ENCODE measurements at regions not wholly inside any gene's neighbourhood (a gene's known extent, or its start where the extent isn't known, plus 50 kb on each side); places are given as distances from the start of the nearest gene placed in this dataset.

- no peaks in the 10 kb centered on the region for H3K4me1 ChIP-seq (ENCODE audit: control insufficient read depth in 2 of 2, insufficient read depth in 2 of 2, low read length in 2 of 2)
- H3K36me3 ChIP-seq (ENCODE audit: control insufficient read depth in 2 of 2, insufficient read depth in 2 of 2, low read length in 1 of 2): no peaks in the 10 kb centered on the region
- no peak overlapping the region for H3K27ac ChIP-seq (ENCODE audit: low read depth in 1 of 2, low read length in 1 of 2)
- H3K9me3 ChIP-seq (ENCODE audit: control insufficient read depth in 2 of 2, insufficient read depth in 1 of 2, low read length in 1 of 2): no peaks in the 10 kb centered on the region
- no peaks in the 10 kb centered on the region for H3K27me3 ChIP-seq (ENCODE audit: control insufficient read depth in 2 of 2, insufficient read depth in 1 of 2, low read length in 1 of 2)
- H3K4me3 ChIP-seq (ENCODE audit: low read length in 2 of 2): no peak overlapping the region
- 97% methylated on average over 1 of the region's 1 CpG for WGBS
- DNase-seq (ENCODE audit: low read depth in 6 of 9, low spot score in 9 of 9): no peak
Measured at GRCh38 chr6:12393100-12393499, 102.9 kb downstream of the EDN1 start.

GRCh38 chr6:12394170-12394569 lies 104.0 kb downstream of the EDN1 start:
- 93% methylated on average over 3 of the region's 3 CpGs for WGBS
- no peak for DNase-seq (ENCODE audit: low read depth in 6 of 9, low spot score in 9 of 9)

DNA sequence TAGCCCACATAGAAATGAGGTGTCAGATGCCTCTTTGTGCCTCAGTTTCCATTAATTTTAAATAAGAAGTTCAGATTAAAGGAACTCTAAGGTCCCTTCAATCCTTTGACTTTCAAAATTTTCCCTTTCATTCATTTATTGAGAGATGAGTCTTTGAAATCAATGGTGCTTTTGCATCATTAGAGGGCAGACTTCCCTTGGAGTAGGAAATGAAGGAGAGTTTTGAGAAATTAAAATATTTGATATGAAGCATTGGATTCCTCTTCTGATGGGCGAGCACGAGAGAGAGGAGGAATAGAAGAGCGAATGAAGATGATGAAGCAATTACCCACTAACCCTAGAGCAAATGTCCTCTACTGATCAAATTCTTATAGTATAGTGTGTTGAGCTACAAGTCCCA lies 105.7 kb downstream of the EDN1 start:
- no peaks in the 10 kb centered on the region for H3K27me3 ChIP-seq (ENCODE audit: control insufficient read depth in 2 of 2, insufficient read depth in 1 of 2, low read length in 1 of 2)
- H3K4me3 ChIP-seq (ENCODE audit: low read length in 2 of 2): no peak overlapping the region
- H3K27ac ChIP-seq (ENCODE audit: low read depth in 1 of 2, low read length in 1 of 2): no peak overlapping the region
- no peaks in the 10 kb centered on the region for H3K36me3 ChIP-seq (ENCODE audit: control insufficient read depth in 2 of 2, insufficient read depth in 2 of 2, low read length in 1 of 2)
- DNase-seq (ENCODE audit: low read depth in 6 of 9, low spot score in 9 of 9): no peak
- 96% methylated on average over 3 of the region's 3 CpGs for WGBS
- no peaks in the 10 kb centered on the region for H3K4me1 ChIP-seq (ENCODE audit: control insufficient read depth in 2 of 2, insufficient read depth in 2 of 2, low read length in 2 of 2)
- no peaks in the 10 kb centered on the region for H3K9me3 ChIP-seq (ENCODE audit: control insufficient read depth in 2 of 2, insufficient read depth in 1 of 2, low read length in 1 of 2)

More at GRCh38 chr6:12394170-12394569, 104.0 kb downstream of the EDN1 start:
- Histone ChIP-seq H3K27ac (ENCODE audit: low read depth in 1 of 2, low read length in 1 of 2) (no peak overlapping the region), H3K4me3 (ENCODE audit: low read length in 2 of 2) (no peak overlapping the region), H3K9me3 (ENCODE audit: control insufficient read depth in 2 of 2, insufficient read depth in 1 of 2, low read length in 1 of 2) (no peaks in the 10 kb centered on the region), H3K27me3 (ENCODE audit: control insufficient read depth in 2 of 2, insufficient read depth in 1 of 2, low read length in 1 of 2) (no peaks in the 10 kb centered on the region), H3K4me1 (ENCODE audit: control insufficient read depth in 2 of 2, insufficient read depth in 2 of 2, low read length in 2 of 2) (no peaks in the 10 kb centered on the region), H3K36me3 (ENCODE audit: control insufficient read depth in 2 of 2, insufficient read depth in 2 of 2, low read length in 1 of 2) (no peaks in the 10 kb centered on the region)

DNA sequence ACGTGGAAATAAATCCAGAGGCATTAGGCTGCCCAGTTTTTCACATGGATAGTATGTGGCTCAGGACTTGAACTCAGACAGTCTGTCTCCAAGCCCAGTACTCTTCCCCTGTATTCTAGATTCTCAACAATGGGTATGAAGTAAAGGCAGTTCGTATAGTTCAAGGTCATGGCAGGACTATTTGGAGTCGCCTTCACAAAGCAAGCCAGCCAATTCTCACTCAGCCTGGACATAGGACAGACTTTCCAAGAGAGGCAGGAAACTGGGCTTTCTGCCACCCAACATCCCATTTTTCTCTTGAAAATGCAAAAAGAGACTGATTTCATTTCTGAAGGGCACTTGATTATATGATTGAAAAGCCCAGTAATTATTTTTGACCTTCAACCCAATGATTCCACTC lies 111.0 kb downstream of the EDN1 start:
- WGBS: 93% methylated on average over 3 of the region's 3 CpGs
- Histone ChIP-seq H3K4me1 (ENCODE audit: control insufficient read depth in 2 of 2, insufficient read depth in 2 of 2, low read length in 2 of 2) (no peaks in the 10 kb centered on the region), H3K27ac (ENCODE audit: low read depth in 1 of 2, low read length in 1 of 2) (no peak overlapping the region), H3K27me3 (ENCODE audit: control insufficient read depth in 2 of 2, insufficient read depth in 1 of 2, low read length in 1 of 2) (no peaks in the 10 kb centered on the region), H3K4me3 (ENCODE audit: low read length in 2 of 2) (no peak overlapping the region), H3K36me3 (ENCODE audit: control insufficient read depth in 2 of 2, insufficient read depth in 2 of 2, low read length in 1 of 2) (no peaks in the 10 kb centered on the region), H3K9me3 (ENCODE audit: control insufficient read depth in 2 of 2, insufficient read depth in 1 of 2, low read length in 1 of 2) (no peaks in the 10 kb centered on the region)
- DNase-seq (ENCODE audit: low read depth in 6 of 9, low spot score in 9 of 9): no peak

- Histone ChIP-seq H3K36me3 (ENCODE audit: control insufficient read depth in 2 of 2, insufficient read depth in 2 of 2, low read length in 1 of 2) (no peaks in the 10 kb centered on the region), H3K9me3 (ENCODE audit: control insufficient read depth in 2 of 2, insufficient read depth in 1 of 2, low read length in 1 of 2) (no peaks in the 10 kb centered on the region), H3K4me1 (ENCODE audit: control insufficient read depth in 2 of 2, insufficient read depth in 2 of 2, low read length in 2 of 2) (no peaks in the 10 kb centered on the region), H3K4me3 (ENCODE audit: low read length in 2 of 2) (no peak overlapping the region), H3K27ac (ENCODE audit: low read depth in 1 of 2, low read length in 1 of 2) (no peak overlapping the region), H3K27me3 (ENCODE audit: control insufficient read depth in 2 of 2, insufficient read depth in 1 of 2, low read length in 1 of 2) (no peaks in the 10 kb centered on the region)
- 94% methylated on average over 2 of the region's 2 CpGs for WGBS
- no peak for DNase-seq (ENCODE audit: low read depth in 6 of 9, low spot score in 9 of 9)
Measured at GRCh38 chr6:12403201-12403826, 113.2 kb downstream of the EDN1 start.

GRCh38 chr6:12403947-12404647 lies 113.9 kb downstream of the EDN1 start:
- H3K36me3 ChIP-seq (ENCODE audit: control insufficient read depth in 2 of 2, insufficient read depth in 2 of 2, low read length in 1 of 2): no peaks in the 10 kb centered on the region
- 96% methylated on average over 6 of the region's 6 CpGs for WGBS
- H3K27ac ChIP-seq (ENCODE audit: low read depth in 1 of 2, low read length in 1 of 2): no peak overlapping the region
- H3K9me3 ChIP-seq (ENCODE audit: control insufficient read depth in 2 of 2, insufficient read depth in 1 of 2, low read length in 1 of 2): no peaks in the 10 kb centered on the region
- no peaks in the 10 kb centered on the region for H3K4me1 ChIP-seq (ENCODE audit: control insufficient read depth in 2 of 2, insufficient read depth in 2 of 2, low read length in 2 of 2)
- H3K27me3 ChIP-seq (ENCODE audit: control insufficient read depth in 2 of 2, insufficient read depth in 1 of 2, low read length in 1 of 2): peaks cover 0 to 2% of the 10 kb centered on the region in 2 donors
- DNase-seq (ENCODE audit: low read depth in 6 of 9, low spot score in 9 of 9): no peak
- no peak overlapping the region for H3K4me3 ChIP-seq (ENCODE audit: low read length in 2 of 2)

DNA sequence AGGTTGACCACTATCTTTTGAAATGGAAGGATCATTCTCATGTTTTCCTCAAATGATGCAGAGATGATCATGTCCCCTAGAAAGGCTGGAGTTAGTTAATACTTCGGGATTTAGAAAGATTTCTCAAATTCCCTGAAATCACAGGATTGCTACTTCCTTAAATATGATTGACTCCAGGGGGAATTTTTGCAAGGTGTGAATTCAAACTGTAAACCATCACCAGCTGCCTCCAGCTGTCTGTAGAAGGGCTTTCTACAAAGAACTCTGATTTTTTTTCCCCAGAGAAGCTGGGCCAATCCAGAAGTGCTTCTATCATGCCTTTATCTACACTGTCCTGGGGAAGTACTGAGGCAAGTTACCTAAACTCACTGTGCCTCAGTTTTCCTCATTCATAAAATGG lies 114.5 kb downstream of the EDN1 start:
- no peaks in the 10 kb centered on the region for H3K9me3 ChIP-seq (ENCODE audit: control insufficient read depth in 2 of 2, insufficient read depth in 1 of 2, low read length in 1 of 2)
- WGBS: 100% methylated on average over 1 of the region's 1 CpG
- H3K4me3 ChIP-seq (ENCODE audit: low read length in 2 of 2): no peak overlapping the region
- H3K27me3 ChIP-seq (ENCODE audit: control insufficient read depth in 2 of 2, insufficient read depth in 1 of 2, low read length in 1 of 2): peaks cover 0 to 2% of the 10 kb centered on the region in 2 donors
- no peaks in the 10 kb centered on the region for H3K4me1 ChIP-seq (ENCODE audit: control insufficient read depth in 2 of 2, insufficient read depth in 2 of 2, low read length in 2 of 2)
- no peak overlapping the region for H3K27ac ChIP-seq (ENCODE audit: low read depth in 1 of 2, low read length in 1 of 2)
- DNase-seq (ENCODE audit: low read depth in 6 of 9, low spot score in 9 of 9): no peak
- no peaks in the 10 kb centered on the region for H3K36me3 ChIP-seq (ENCODE audit: control insufficient read depth in 2 of 2, insufficient read depth in 2 of 2, low read length in 1 of 2)

- H3K9me3 ChIP-seq (ENCODE audit: control insufficient read depth in 2 of 2, insufficient read depth in 1 of 2, low read length in 1 of 2): no peaks in the 10 kb centered on the region
- H3K4me3 ChIP-seq (ENCODE audit: low read length in 2 of 2): no peak overlapping the region
- no peaks in the 10 kb centered on the region for H3K4me1 ChIP-seq (ENCODE audit: control insufficient read depth in 2 of 2, insufficient read depth in 2 of 2, low read length in 2 of 2)
- WGBS: 89% methylated on average over 9 of the region's 9 CpGs
- DNase-seq (ENCODE audit: low read depth in 6 of 9, low spot score in 9 of 9): no peak
- no peak overlapping the region for H3K27ac ChIP-seq (ENCODE audit: low read depth in 1 of 2, low read length in 1 of 2)
- peaks cover 0 to 2% of the 10 kb centered on the region in 2 donors for H3K27me3 ChIP-seq (ENCODE audit: control insufficient read depth in 2 of 2, insufficient read depth in 1 of 2, low read length in 1 of 2)
- H3K36me3 ChIP-seq (ENCODE audit: control insufficient read depth in 2 of 2, insufficient read depth in 2 of 2, low read length in 1 of 2): no peaks in the 10 kb centered on the region
Measured at GRCh38 chr6:12408752-12409151, 118.6 kb downstream of the EDN1 start.

- no peaks in the 10 kb centered on the region for H3K9me3 ChIP-seq (ENCODE audit: control insufficient read depth in 2 of 2, insufficient read depth in 1 of 2, low read length in 1 of 2)
- DNase-seq (ENCODE audit: low read depth in 6 of 9, low spot score in 9 of 9): no peak
- WGBS: 94% methylated on average over 4 of the region's 4 CpGs
- no peaks in the 10 kb centered on the region for H3K4me1 ChIP-seq (ENCODE audit: control insufficient read depth in 2 of 2, insufficient read depth in 2 of 2, low read length in 2 of 2)
- no peaks in the 10 kb centered on the region for H3K36me3 ChIP-seq (ENCODE audit: control insufficient read depth in 2 of 2, insufficient read depth in 2 of 2, low read length in 1 of 2)
- H3K4me3 ChIP-seq (ENCODE audit: low read length in 2 of 2): no peak overlapping the region
- peaks cover 0 to 2% of the 10 kb centered on the region in 2 donors for H3K27me3 ChIP-seq (ENCODE audit: control insufficient read depth in 2 of 2, insufficient read depth in 1 of 2, low read length in 1 of 2)
- no peak overlapping the region for H3K27ac ChIP-seq (ENCODE audit: low read depth in 1 of 2, low read length in 1 of 2)
Measured at GRCh38 chr6:12410946-12411345, 120.8 kb downstream of the EDN1 start.
